ENCODE measurements at regions not wholly inside any gene's neighbourhood (a gene's known extent, or its start where the extent isn't known, plus 50 kb on each side); places are given as distances from the start of the nearest gene placed in this dataset.

- H3K4me2 ChIP-seq, result no peak overlapping the region
- WGBS (ENCODE audit: missing lambda C conversion rate), result 46% methylated on average over 1 of the region's 1 CpG
- ChIA-PET POLR2A (no interaction called here), CTCF (no interaction called here)
- no peak for DNase-seq (ENCODE audit: low read depth in 1 of 2, low spot score in 1 of 2)
- no peak overlapping the region for H3K4me3 ChIP-seq
- TF ChIP-seq RARB (CRISPR knock-in tag; IDR thresholded peaks at IDR 0.05) (no peak), ZFP36 (IDR thresholded peaks at IDR 0.05; ENCODE audit: borderline replicate concordance, partially characterized antibody) (no peak), POLR2A (IDR thresholded peaks at IDR 0.05; ENCODE audit: low read length) (no peak), RNF2 (IDR thresholded peaks at IDR 0.05; ENCODE audit: borderline replicate concordance, low read depth) (no peak), HEYL (CRISPR knock-in tag; IDR thresholded peaks at IDR 0.05) (no peak)
- ATAC-seq, result no peak
- H3K4me1 ChIP-seq, result no peaks in the 10 kb centered on the region
- FAIRE-seq, result no peak
- no peaks in the 10 kb centered on the region for H3K9me3 ChIP-seq
- H3K27ac ChIP-seq, result no peak overlapping the region
Measured at GRCh38 chr4:133592106-133592505, 443.0 kb downstream of the PCDH10 start.

DNA sequence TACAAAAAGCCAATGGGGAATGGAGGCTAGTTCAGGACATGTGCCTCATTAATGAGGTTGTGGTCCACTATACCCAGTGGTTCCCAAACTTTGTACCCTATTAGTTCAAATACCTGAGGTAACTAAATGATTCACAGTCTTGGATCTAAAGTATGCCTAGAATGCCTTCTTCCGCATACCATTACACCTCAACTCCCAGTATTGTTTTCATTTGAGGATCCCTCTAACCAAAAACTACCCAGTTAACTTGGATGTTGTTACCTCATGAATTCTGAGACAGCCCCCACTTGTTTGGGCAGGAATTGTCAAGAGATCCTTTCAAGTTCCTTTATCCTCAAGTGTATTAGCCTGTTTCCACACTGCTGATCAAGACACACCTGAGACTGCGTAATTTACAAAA is 439.2 kb downstream of the PCDH10 start:
- ATAC-seq (no peak), DNase-seq (ENCODE audit: low read depth in 1 of 2, low spot score in 1 of 2) (no peak), FAIRE-seq (no peak)
- no peak overlapping the region for H3K4me3 ChIP-seq
- H3K9me3 ChIP-seq, result no peaks in the 10 kb centered on the region
- POLR2A ChIA-PET, result no interaction called here
- H3K4me2 ChIP-seq, result no peak overlapping the region
- no peak for TF ChIP-seq EP300 (IDR thresholded peaks at IDR 0.05)
- TF ChIP-seq, protein P1, sequence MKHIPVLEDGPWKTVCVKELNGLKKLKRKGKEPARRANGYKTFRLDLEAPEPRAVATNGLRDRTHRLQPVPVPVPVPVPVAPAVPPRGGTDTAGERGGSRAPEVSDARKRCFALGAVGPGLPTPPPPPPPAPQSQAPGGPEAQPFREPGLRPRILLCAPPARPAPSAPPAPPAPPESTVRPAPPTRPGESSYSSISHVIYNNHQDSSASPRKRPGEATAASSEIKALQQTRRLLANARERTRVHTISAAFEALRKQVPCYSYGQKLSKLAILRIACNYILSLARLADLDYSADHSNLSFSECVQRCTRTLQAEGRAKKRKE (CRISPR knock-in tag; IDR thresholded peaks at IDR 0.05; ENCODE audit: low read depth), result no peak
- no peak for TF ChIP-seq FOXS1 (CRISPR knock-in tag; IDR thresholded peaks at IDR 0.05)
- TF ChIP-seq ZC3H11A (IDR thresholded peaks at IDR 0.05), result no peak
- no peak for TF ChIP-seq HDAC2 (IDR thresholded peaks at IDR 0.05)
- no peak for TF ChIP-seq PBX3 (IDR thresholded peaks at IDR 0.05)
- TF ChIP-seq HOXB5 (CRISPR knock-in tag; IDR thresholded peaks at IDR 0.05), result no peak
- TF ChIP-seq USF2 (IDR thresholded peaks at IDR 0.05), result no peak
- TF ChIP-seq POLR2AphosphoS2 (conservative IDR thresholded peaks at IDR 0.05; ENCODE audit: low read length), result no peak
- TF ChIP-seq, protein P2, sequence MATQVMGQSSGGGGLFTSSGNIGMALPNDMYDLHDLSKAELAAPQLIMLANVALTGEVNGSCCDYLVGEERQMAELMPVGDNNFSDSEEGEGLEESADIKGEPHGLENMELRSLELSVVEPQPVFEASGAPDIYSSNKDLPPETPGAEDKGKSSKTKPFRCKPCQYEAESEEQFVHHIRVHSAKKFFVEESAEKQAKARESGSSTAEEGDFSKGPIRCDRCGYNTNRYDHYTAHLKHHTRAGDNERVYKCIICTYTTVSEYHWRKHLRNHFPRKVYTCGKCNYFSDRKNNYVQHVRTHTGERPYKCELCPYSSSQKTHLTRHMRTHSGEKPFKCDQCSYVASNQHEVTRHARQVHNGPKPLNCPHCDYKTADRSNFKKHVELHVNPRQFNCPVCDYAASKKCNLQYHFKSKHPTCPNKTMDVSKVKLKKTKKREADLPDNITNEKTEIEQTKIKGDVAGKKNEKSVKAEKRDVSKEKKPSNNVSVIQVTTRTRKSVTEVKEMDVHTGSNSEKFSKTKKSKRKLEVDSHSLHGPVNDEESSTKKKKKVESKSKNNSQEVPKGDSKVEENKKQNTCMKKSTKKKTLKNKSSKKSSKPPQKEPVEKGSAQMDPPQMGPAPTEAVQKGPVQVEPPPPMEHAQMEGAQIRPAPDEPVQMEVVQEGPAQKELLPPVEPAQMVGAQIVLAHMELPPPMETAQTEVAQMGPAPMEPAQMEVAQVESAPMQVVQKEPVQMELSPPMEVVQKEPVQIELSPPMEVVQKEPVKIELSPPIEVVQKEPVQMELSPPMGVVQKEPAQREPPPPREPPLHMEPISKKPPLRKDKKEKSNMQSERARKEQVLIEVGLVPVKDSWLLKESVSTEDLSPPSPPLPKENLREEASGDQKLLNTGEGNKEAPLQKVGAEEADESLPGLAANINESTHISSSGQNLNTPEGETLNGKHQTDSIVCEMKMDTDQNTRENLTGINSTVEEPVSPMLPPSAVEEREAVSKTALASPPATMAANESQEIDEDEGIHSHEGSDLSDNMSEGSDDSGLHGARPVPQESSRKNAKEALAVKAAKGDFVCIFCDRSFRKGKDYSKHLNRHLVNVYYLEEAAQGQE (IDR thresholded peaks at IDR 0.05), result no peak
- TF ChIP-seq RARB (CRISPR knock-in tag; IDR thresholded peaks at IDR 0.05), result no peak
- no peak for TF ChIP-seq CEBPB (IDR thresholded peaks at IDR 0.05)
- TF ChIP-seq RFX5 (IDR thresholded peaks at IDR 0.05), result no peak
- TF ChIP-seq FOSB (CRISPR knock-in tag; IDR thresholded peaks at IDR 0.05), result no peak
- TF ChIP-seq CHD4 (IDR thresholded peaks at IDR 0.05; ENCODE audit: borderline replicate concordance), result no peak
- no peak for TF ChIP-seq BHLHE40 (IDR thresholded peaks at IDR 0.05; ENCODE audit: low read depth, low read length)
- no peak for TF ChIP-seq KDM5A (IDR thresholded peaks at IDR 0.05)
- no peak for TF ChIP-seq SMC3 (IDR thresholded peaks at IDR 0.05)
- TF ChIP-seq EHMT2 (IDR thresholded peaks at IDR 0.05; ENCODE audit: low read depth), result no peak
- H3K27ac ChIP-seq, result no peak overlapping the region
- no peaks in the 10 kb centered on the region for H3K4me1 ChIP-seq
- CTCF ChIA-PET, result no interaction called here
- 80% methylated on average over 2 of the region's 2 CpGs for WGBS (ENCODE audit: missing lambda C conversion rate)

All from A549 (cell line).